ENCODE measurements at regions not wholly inside any gene's neighbourhood (a gene's known extent, or its start where the extent isn't known, plus 50 kb on each side); places are given as distances from the start of the nearest gene placed in this dataset.

- Histone ChIP-seq H3K27me3 (no peaks in the 10 kb centered on the region), H3K4me3 (no peak overlapping the region), H3K36me3 (no peaks in the 10 kb centered on the region), H3K9me3 (no peaks in the 10 kb centered on the region), H3K4me1 (no peaks in the 10 kb centered on the region), H3K27ac (no peak overlapping the region)
- ATAC-seq (no peak), DNase-seq (no peak)
- TF ChIP-seq POLR2A (IDR thresholded peaks at IDR 0.05) (no peak), CTCF (IDR thresholded peaks at IDR 0.05) (no peak)
- intact Hi-C loops (cut with DNase I): no loop called here
Observed at GRCh38 chr12:90896164-90896563, 58.8 kb downstream of the CCER1 start.

GRCh38 chr12:90888316-90888715 is 66.7 kb downstream of the CCER1 start:
- Histone ChIP-seq H3K36me3 (no peaks in the 10 kb centered on the region), H3K9me3 (no peaks in the 10 kb centered on the region), H3K27me3 (no peaks in the 10 kb centered on the region), H3K27ac (no peak overlapping the region), H3K4me1 (no peaks in the 10 kb centered on the region), H3K4me3 (no peak overlapping the region)
- ATAC-seq (no peak), DNase-seq (no peak)
- WGBS, 4 donors: 43 to 55% (median 50%) methylated on average over 1 of the region's 1 CpG
- intact Hi-C loops (cut with DNase I): no loop called here
- TF ChIP-seq POLR2A (IDR thresholded peaks at IDR 0.05) (no peak), CTCF (IDR thresholded peaks at IDR 0.05) (no peak)

- Histone ChIP-seq H3K27me3 (no peaks in the 10 kb centered on the region), H3K36me3 (no peaks in the 10 kb centered on the region), H3K4me1 (no peaks in the 10 kb centered on the region), H3K9me3 (no peaks in the 10 kb centered on the region), H3K4me3 (no peak overlapping the region), H3K27ac (no peak overlapping the region)
- intact Hi-C loops (cut with DNase I): no loop called here
- ATAC-seq (no peak), DNase-seq (no peak)
- WGBS, 4 donors: 70 to 97% (median 94%) methylated on average over 4 of the region's 4 CpGs
- no peak for TF ChIP-seq POLR2A (IDR thresholded peaks at IDR 0.05)
- TF ChIP-seq CTCF (IDR thresholded peaks at IDR 0.05): no peak
Observed at GRCh38 chr12:90883456-90883855, 71.5 kb downstream of the CCER1 start.

GRCh38 chr12:90871726-90872096 is 83.3 kb downstream of the CCER1 start:
- H3K27me3 ChIP-seq: no peaks in the 10 kb centered on the region
- no peak overlapping the region for H3K27ac ChIP-seq
- H3K4me3 ChIP-seq: no peak overlapping the region
- intact Hi-C loops (cut with DNase I): no loop called here
- WGBS, 4 donors: 94 to 95% (median 94%) methylated on average over 2 of the region's 2 CpGs
- H3K4me1 ChIP-seq: no peaks in the 10 kb centered on the region
- no peak for DNase-seq
- no peak for ATAC-seq
- H3K9me3 ChIP-seq: no peaks in the 10 kb centered on the region
- no peaks in the 10 kb centered on the region for H3K36me3 ChIP-seq
- TF ChIP-seq POLR2A (IDR thresholded peaks at IDR 0.05) (no peak), CTCF (IDR thresholded peaks at IDR 0.05) (no peak)

All from heart left ventricle (tissue), 16 donors.